HEK293 (cell line): ENCODE measurements at regions not wholly inside any gene's neighbourhood (a gene's known extent, or its start where the extent isn't known, plus 50 kb on each side); places are given as distances from the start of the nearest gene placed in this dataset.

ENCODE experiments used
- REST ChIP-seq: fragments of 450-650 bp; formaldehyde crosslinking; IDR thresholded peaks from 2 replicates; pipeline ENCODE4 v1.5.1; 2016; ENCODE audit warnings: missing biosample characterization, missing genetic modification characterization
- SCRT2 ChIP-seq: fragments of 450-650 bp; formaldehyde crosslinking; IDR thresholded peaks from 2 replicates; pipeline ENCODE4 v1.5.1; 2016; ENCODE audit warnings: missing biosample characterization, missing genetic modification characterization
- ZBTB8A ChIP-seq: fragments of 450-650 bp; formaldehyde crosslinking; IDR thresholded peaks from 2 replicates; pipeline ENCODE4 v1.5.1; 2016; ENCODE audit warnings: missing biosample characterization, missing genetic modification characterization
- ZNF274 ChIP-seq, 2 experiments: fragments of 200-500 bp in 1 of 2; fragments of 450-650 bp in 1 of 2; sonication (Bioruptor generic) in 1 of 2; formaldehyde crosslinking in 1 of 2; IDR thresholded peaks; 2 replicates each; pipeline versions ENCODE4 v1.5.1 to v1.6.1; 2014 to 2016; ENCODE audit warnings: borderline replicate concordance in 1 of 2, inconsistent platforms in 1 of 2, low read length in 1 of 2, missing biosample characterization in 1 of 2, missing genetic modification characterization in 1 of 2

- TF ChIP-seq SCRT2 (tag by site-specific recombination) (no peak), ZBTB8A (tag by site-specific recombination) (no peak), REST (tag by site-specific recombination) (no peak), ZNF274 (IDR thresholded peaks at IDR 0.05; ENCODE audit: low read length) (no peak), ZNF274 (tag by site-specific recombination; IDR thresholded peaks at IDR 0.05; ENCODE audit: borderline replicate concordance) (no peak)
These were observed 918.5 kb downstream of the CBLN2 start for GRCh38 chr18:71625556-71626090.
